ENCODE measurements at regions not wholly inside any gene's neighbourhood (a gene's known extent, or its start where the extent isn't known, plus 50 kb on each side); places are given as distances from the start of the nearest gene placed in this dataset.

DNA sequence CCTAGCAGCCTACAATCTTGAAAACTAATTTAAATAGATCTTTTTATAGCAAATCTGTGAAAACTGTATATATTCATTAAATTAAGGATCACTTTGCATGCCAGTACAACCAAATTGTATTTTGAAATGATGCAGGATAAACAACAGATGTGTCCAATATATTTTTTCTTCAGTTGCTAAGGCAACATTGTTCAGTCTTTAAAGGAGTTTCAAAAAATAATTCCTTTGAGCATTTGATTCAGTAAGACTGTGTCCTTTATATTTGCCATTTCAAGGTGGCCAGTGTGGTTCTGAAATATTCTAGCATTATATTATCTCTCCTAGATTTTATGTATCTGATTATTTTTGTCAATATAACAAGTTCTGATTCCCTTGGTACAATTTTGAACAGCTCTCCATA, 254.7 kb downstream of the PLOD2 start:
- no peak for TF ChIP-seq POLR2AphosphoS5 (IDR thresholded peaks at IDR 0.05)
- TF ChIP-seq TAF1 (IDR thresholded peaks at IDR 0.05; ENCODE audit: low read depth) = no peak
- no peak for TF ChIP-seq EZH2 (IDR thresholded peaks at IDR 0.05; ENCODE audit: borderline replicate concordance, insufficient read depth, low read length, poor library complexity, severe bottlenecking)
- TF ChIP-seq EP300 (conservative IDR thresholded peaks at IDR 0.05; ENCODE audit: poor library complexity, severe bottlenecking) = no peak
- TF ChIP-seq RAD21 (conservative IDR thresholded peaks at IDR 0.05) = no peak
- no peak for TF ChIP-seq MXI1 (conservative IDR thresholded peaks at IDR 0.05; ENCODE audit: poor library complexity, severe bottlenecking)
- no peak for TF ChIP-seq SMC3 (conservative IDR thresholded peaks at IDR 0.05; ENCODE audit: poor library complexity)
- TF ChIP-seq, protein P1, sequence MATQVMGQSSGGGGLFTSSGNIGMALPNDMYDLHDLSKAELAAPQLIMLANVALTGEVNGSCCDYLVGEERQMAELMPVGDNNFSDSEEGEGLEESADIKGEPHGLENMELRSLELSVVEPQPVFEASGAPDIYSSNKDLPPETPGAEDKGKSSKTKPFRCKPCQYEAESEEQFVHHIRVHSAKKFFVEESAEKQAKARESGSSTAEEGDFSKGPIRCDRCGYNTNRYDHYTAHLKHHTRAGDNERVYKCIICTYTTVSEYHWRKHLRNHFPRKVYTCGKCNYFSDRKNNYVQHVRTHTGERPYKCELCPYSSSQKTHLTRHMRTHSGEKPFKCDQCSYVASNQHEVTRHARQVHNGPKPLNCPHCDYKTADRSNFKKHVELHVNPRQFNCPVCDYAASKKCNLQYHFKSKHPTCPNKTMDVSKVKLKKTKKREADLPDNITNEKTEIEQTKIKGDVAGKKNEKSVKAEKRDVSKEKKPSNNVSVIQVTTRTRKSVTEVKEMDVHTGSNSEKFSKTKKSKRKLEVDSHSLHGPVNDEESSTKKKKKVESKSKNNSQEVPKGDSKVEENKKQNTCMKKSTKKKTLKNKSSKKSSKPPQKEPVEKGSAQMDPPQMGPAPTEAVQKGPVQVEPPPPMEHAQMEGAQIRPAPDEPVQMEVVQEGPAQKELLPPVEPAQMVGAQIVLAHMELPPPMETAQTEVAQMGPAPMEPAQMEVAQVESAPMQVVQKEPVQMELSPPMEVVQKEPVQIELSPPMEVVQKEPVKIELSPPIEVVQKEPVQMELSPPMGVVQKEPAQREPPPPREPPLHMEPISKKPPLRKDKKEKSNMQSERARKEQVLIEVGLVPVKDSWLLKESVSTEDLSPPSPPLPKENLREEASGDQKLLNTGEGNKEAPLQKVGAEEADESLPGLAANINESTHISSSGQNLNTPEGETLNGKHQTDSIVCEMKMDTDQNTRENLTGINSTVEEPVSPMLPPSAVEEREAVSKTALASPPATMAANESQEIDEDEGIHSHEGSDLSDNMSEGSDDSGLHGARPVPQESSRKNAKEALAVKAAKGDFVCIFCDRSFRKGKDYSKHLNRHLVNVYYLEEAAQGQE (IDR thresholded peaks at IDR 0.05; ENCODE audit: borderline replicate concordance) = no peak
- TF ChIP-seq, protein P2, sequence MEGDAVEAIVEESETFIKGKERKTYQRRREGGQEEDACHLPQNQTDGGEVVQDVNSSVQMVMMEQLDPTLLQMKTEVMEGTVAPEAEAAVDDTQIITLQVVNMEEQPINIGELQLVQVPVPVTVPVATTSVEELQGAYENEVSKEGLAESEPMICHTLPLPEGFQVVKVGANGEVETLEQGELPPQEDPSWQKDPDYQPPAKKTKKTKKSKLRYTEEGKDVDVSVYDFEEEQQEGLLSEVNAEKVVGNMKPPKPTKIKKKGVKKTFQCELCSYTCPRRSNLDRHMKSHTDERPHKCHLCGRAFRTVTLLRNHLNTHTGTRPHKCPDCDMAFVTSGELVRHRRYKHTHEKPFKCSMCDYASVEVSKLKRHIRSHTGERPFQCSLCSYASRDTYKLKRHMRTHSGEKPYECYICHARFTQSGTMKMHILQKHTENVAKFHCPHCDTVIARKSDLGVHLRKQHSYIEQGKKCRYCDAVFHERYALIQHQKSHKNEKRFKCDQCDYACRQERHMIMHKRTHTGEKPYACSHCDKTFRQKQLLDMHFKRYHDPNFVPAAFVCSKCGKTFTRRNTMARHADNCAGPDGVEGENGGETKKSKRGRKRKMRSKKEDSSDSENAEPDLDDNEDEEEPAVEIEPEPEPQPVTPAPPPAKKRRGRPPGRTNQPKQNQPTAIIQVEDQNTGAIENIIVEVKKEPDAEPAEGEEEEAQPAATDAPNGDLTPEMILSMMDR (IDR thresholded peaks at IDR 0.05; ENCODE audit: poor library complexity, severe bottlenecking) = no peak
- Histone ChIP-seq H3K4me3 (ENCODE audit: low read length) (no peak overlapping the region), H3K27me3 (ENCODE audit: insufficient read depth, low read depth, low read length) (no peaks in the 10 kb centered on the region), H3F3A (ENCODE audit: insufficient read depth, low read length, poor library complexity, severe bottlenecking) (no peaks in the 10 kb centered on the region), H3K9me2 (ENCODE audit: insufficient read depth, low read length) (no peaks in the 10 kb centered on the region), H3K4me2 (ENCODE audit: low read length) (no peak overlapping the region), H3K79me2 (replicated peaks; ENCODE audit: insufficient read depth, low read length) (no peaks in the 10 kb centered on the region), H3K9ac (ENCODE audit: low read length) (no peak overlapping the region), H3K27ac (ENCODE audit: low read length) (no peak overlapping the region), H4K20me1 (ENCODE audit: insufficient read depth) (no peaks in the 10 kb centered on the region), H3K9me3 (ENCODE audit: low read length) (no peaks in the 10 kb centered on the region), H2AFZ (ENCODE audit: low read depth, low read length) (no peak overlapping the region), H3K36me3 (ENCODE audit: insufficient read depth, low read length) (no peaks in the 10 kb centered on the region)

DNA sequence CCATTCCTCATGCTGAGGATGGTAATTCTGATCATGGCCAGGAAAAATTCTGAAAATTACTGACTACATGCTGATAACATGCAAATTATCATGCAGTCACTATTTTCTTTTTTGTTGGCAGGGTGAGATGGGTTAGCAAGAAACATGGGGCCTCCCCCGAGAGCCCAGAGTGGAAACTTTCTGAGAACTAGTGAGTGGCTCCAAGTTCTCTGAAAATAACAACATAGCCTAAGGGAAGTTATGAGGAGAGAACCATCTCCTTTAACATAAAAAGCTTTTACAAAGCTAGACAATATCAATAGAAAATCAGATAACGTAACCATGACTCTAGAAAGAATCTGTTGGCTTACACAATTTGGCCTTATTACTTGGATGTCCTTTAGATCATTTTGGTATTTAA, 254.2 kb downstream of the PLOD2 start:
- Histone ChIP-seq H3K4me3 (ENCODE audit: low read length) (no peak overlapping the region), H3K36me3 (ENCODE audit: insufficient read depth, low read length) (no peaks in the 10 kb centered on the region), H2AFZ (ENCODE audit: low read depth, low read length) (no peak overlapping the region), H3K79me2 (replicated peaks; ENCODE audit: insufficient read depth, low read length) (no peaks in the 10 kb centered on the region), H3F3A (ENCODE audit: insufficient read depth, low read length, poor library complexity, severe bottlenecking) (no peaks in the 10 kb centered on the region), H3K9me2 (ENCODE audit: insufficient read depth, low read length) (no peaks in the 10 kb centered on the region), H4K20me1 (ENCODE audit: insufficient read depth) (no peaks in the 10 kb centered on the region), H3K9me3 (ENCODE audit: low read length) (no peaks in the 10 kb centered on the region), H3K27me3 (ENCODE audit: insufficient read depth, low read depth, low read length) (no peaks in the 10 kb centered on the region), H3K4me2 (ENCODE audit: low read length) (no peak overlapping the region), H3K9ac (ENCODE audit: low read length) (no peak overlapping the region), H3K27ac (ENCODE audit: low read length) (no peak overlapping the region)
- TF ChIP-seq MXI1 (conservative IDR thresholded peaks at IDR 0.05; ENCODE audit: poor library complexity, severe bottlenecking) = no peak
- TF ChIP-seq, protein P2 (IDR thresholded peaks at IDR 0.05; ENCODE audit: poor library complexity, severe bottlenecking) = no peak
- TF ChIP-seq EZH2 (IDR thresholded peaks at IDR 0.05; ENCODE audit: borderline replicate concordance, insufficient read depth, low read length, poor library complexity, severe bottlenecking) = no peak
- TF ChIP-seq, protein P1 (IDR thresholded peaks at IDR 0.05; ENCODE audit: borderline replicate concordance) = no peak
- no peak for TF ChIP-seq EP300 (conservative IDR thresholded peaks at IDR 0.05; ENCODE audit: poor library complexity, severe bottlenecking)
- no peak for TF ChIP-seq SMC3 (conservative IDR thresholded peaks at IDR 0.05; ENCODE audit: poor library complexity)
- no peak for TF ChIP-seq RAD21 (conservative IDR thresholded peaks at IDR 0.05)
- TF ChIP-seq TAF1 (IDR thresholded peaks at IDR 0.05; ENCODE audit: low read depth) = no peak
- TF ChIP-seq POLR2AphosphoS5 (IDR thresholded peaks at IDR 0.05) = no peak
